Neural progenitor cell (in vitro differentiated cells): ENCODE measurements at regions not wholly inside any gene's neighbourhood (a gene's known extent, or its start where the extent isn't known, plus 50 kb on each side); places are given as distances from the start of the nearest gene placed in this dataset.

Experiments used
- DNase-seq: peaks from one replicate; pipeline ENCODE4 v3.0.0-alpha.2; 2016; ENCODE audit warnings: low spot score
- H2AFZ ChIP-seq: fragments of 200-600 bp; sonication (generic); replicated peaks from 2 replicates; pipeline ENCODE4 v1.6.1; 2016; ENCODE audit warnings: antibody characterized with exemption
- H3F3A ChIP-seq: fragments of 200-600 bp; sonication (generic); 2 replicates; pipeline ENCODE4 v1.6.1; 2016; ENCODE audit warnings: antibody characterized with exemption, low read depth
- H3K27ac ChIP-seq: fragments of 200-600 bp; sonication (generic); 2 replicates; pipeline ENCODE4 v1.5.1; 2016; ENCODE audit warnings: mild to moderate bottlenecking
- H3K27me3 ChIP-seq: fragments of 200-600 bp; sonication (generic); 2 replicates; pipeline ENCODE4 v1.6.1; 2016; ENCODE audit warnings: mild to moderate bottlenecking, moderate library complexity
- H3K36me3 ChIP-seq: fragments of 200-600 bp; sonication (generic); 2 replicates; pipeline ENCODE4 v1.5.1; 2016
- H3K4me1 ChIP-seq: fragments of 200-600 bp; sonication (generic); 2 replicates; pipeline ENCODE4 v1.6.1; 2016; ENCODE audit warnings: mixed run types
- H3K4me2 ChIP-seq: fragments of 200-600 bp; sonication (generic); 2 replicates; pipeline ENCODE4 v1.6.1; 2016
- H3K4me3 ChIP-seq: fragments of 200-600 bp; sonication (generic); 2 replicates; pipeline ENCODE4 v1.5.1; 2016
- H3K79me2 ChIP-seq: fragments of 200-600 bp; sonication (generic); 2 replicates; pipeline ENCODE4 v1.6.1; 2016; ENCODE audit warnings: low read depth
- H3K9ac ChIP-seq: fragments of 200-600 bp; sonication (generic); 2 replicates; pipeline ENCODE4 v1.6.1; 2016
- H3K9me3 ChIP-seq: fragments of 200-600 bp; sonication (generic); 2 replicates; pipeline ENCODE4 v1.5.1; 2016; ENCODE audit warnings: low read depth
- H4K20me1 ChIP-seq: fragments of 200-600 bp; sonication (generic); 2 replicates; pipeline ENCODE4 v1.6.1; 2016; ENCODE audit warnings: low read depth
- H3K27ac Mint-ChIP-seq: 3 replicates; pipeline ENCODE4 v1.8.0; 2021; ENCODE audit warnings: mixed read lengths
- H3K27me3 Mint-ChIP-seq: 2 replicates; pipeline ENCODE4 v1.8.0; 2022; ENCODE audit warnings: low read depth, mild to moderate bottlenecking, inconsistent platforms, moderate library complexity, mixed read lengths; ENCODE audit not compliant: insufficient read depth
- H3K36me3 Mint-ChIP-seq: 3 replicates; pipeline ENCODE4 v1.8.0; 2021; ENCODE audit warnings: mixed read lengths
- H3K4me1 Mint-ChIP-seq: 3 replicates; pipeline ENCODE4 v1.8.0; 2021; ENCODE audit warnings: mixed read lengths
- H3K4me3 Mint-ChIP-seq: 3 replicates; pipeline ENCODE4 v1.8.0; 2021; ENCODE audit warnings: mild to moderate bottlenecking, moderate library complexity, mixed read lengths
- H3K9me3 Mint-ChIP-seq: 3 replicates; pipeline ENCODE4 v1.8.0; 2020; ENCODE audit warnings: mixed read lengths
- EZH2 ChIP-seq: fragments of 200-600 bp; sonication (generic); IDR thresholded peaks from 2 replicates; pipeline ENCODE4 v1.6.1; 2017; ENCODE audit warnings: antibody characterized with exemption, mild to moderate bottlenecking, moderate library complexity
- EZH2phosphoT487 ChIP-seq: fragments of 200-600 bp; sonication (generic); IDR thresholded peaks from 2 replicates; pipeline ENCODE4 v1.6.1; 2017; ENCODE audit warnings: antibody characterized with exemption
- TF ChIP-seq, protein P1 (sequence below): fragments of 200-600 bp; sonication (generic); IDR thresholded peaks from 2 replicates; pipeline ENCODE4 v1.5.1; 2017; ENCODE audit warnings: antibody characterized with exemption, mild to moderate bottlenecking

DNA sequence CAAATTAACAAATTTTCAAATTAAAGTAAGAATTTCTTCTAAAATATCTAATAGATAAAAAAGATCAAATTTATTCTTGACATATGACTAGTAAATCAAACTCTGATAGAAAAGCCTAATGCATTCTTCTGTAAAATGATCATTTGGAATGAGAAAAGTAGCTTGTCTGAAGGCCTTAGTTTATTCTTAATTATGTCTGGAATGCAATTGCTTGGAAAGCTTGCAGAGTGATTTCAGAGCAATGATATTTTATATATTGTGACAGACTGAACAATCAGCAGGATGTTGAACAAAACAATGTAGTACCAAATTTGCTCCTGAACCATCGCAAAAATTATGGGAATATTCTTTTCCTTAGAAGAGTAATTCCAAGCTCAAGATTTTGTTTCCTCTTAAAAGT lies 789.6 kb upstream of the NOVA1 start:
- H3K4me3 ChIP-seq, result no peak overlapping the region
- Mint-ChIP-seq H3K36me3 (no peaks in the 10 kb centered on the region), H3K27me3 (no peaks in the 10 kb centered on the region), H3K4me3 (no peak overlapping the region), H3K4me1 (no peaks in the 10 kb centered on the region), H3K27ac (no peak overlapping the region), H3K9me3 (no peaks in the 10 kb centered on the region)
- TF ChIP-seq EZH2phosphoT487, result no peak
- TF ChIP-seq, protein P1, sequence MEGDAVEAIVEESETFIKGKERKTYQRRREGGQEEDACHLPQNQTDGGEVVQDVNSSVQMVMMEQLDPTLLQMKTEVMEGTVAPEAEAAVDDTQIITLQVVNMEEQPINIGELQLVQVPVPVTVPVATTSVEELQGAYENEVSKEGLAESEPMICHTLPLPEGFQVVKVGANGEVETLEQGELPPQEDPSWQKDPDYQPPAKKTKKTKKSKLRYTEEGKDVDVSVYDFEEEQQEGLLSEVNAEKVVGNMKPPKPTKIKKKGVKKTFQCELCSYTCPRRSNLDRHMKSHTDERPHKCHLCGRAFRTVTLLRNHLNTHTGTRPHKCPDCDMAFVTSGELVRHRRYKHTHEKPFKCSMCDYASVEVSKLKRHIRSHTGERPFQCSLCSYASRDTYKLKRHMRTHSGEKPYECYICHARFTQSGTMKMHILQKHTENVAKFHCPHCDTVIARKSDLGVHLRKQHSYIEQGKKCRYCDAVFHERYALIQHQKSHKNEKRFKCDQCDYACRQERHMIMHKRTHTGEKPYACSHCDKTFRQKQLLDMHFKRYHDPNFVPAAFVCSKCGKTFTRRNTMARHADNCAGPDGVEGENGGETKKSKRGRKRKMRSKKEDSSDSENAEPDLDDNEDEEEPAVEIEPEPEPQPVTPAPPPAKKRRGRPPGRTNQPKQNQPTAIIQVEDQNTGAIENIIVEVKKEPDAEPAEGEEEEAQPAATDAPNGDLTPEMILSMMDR, result no peak
- TF ChIP-seq EZH2, result no peak
- no peaks in the 10 kb centered on the region for H3K9me3 ChIP-seq
- no peak for DNase-seq
- H3K27ac ChIP-seq, result no peak overlapping the region
- no peaks in the 10 kb centered on the region for H3K36me3 ChIP-seq
- no peaks in the 10 kb centered on the region for H3K4me1 ChIP-seq
- H4K20me1 ChIP-seq, result no peaks in the 10 kb centered on the region
- no peak overlapping the region for H3K9ac ChIP-seq
- H3K79me2 ChIP-seq, result no peaks in the 10 kb centered on the region
- no peaks in the 10 kb centered on the region for H3F3A ChIP-seq
- H3K4me2 ChIP-seq, result no peak overlapping the region
- no peaks in the 10 kb centered on the region for H3K27me3 ChIP-seq
- H2AFZ ChIP-seq, result no peak overlapping the region

GRCh38 chr14:27389402-27389801 lies 791.6 kb upstream of the NOVA1 start:
- no peak for TF ChIP-seq EZH2phosphoT487
- TF ChIP-seq, protein P1, result no peak
- TF ChIP-seq EZH2, result no peak
- Mint-ChIP-seq H3K27me3 (no peaks in the 10 kb centered on the region), H3K4me1 (no peaks in the 10 kb centered on the region), H3K36me3 (no peaks in the 10 kb centered on the region), H3K9me3 (no peaks in the 10 kb centered on the region), H3K4me3 (no peak overlapping the region), H3K27ac (no peak overlapping the region)
- Histone ChIP-seq H3K4me3 (no peak overlapping the region), H3F3A (no peaks in the 10 kb centered on the region), H3K4me2 (no peak overlapping the region), H3K27me3 (no peaks in the 10 kb centered on the region), H3K27ac (no peak overlapping the region), H4K20me1 (no peaks in the 10 kb centered on the region), H3K36me3 (no peaks in the 10 kb centered on the region), H2AFZ (no peak overlapping the region), H3K4me1 (no peaks in the 10 kb centered on the region), H3K9ac (no peak overlapping the region), H3K79me2 (no peaks in the 10 kb centered on the region), H3K9me3 (no peaks in the 10 kb centered on the region)
- no peak for DNase-seq

GRCh38 chr14:27390155-27390554 lies 792.3 kb upstream of the NOVA1 start:
- Histone ChIP-seq H4K20me1 (no peaks in the 10 kb centered on the region), H3K4me2 (no peak overlapping the region), H3K4me3 (no peak overlapping the region), H3K79me2 (no peaks in the 10 kb centered on the region), H3K27me3 (no peaks in the 10 kb centered on the region), H3K9me3 (no peaks in the 10 kb centered on the region), H3K36me3 (no peaks in the 10 kb centered on the region), H3F3A (no peaks in the 10 kb centered on the region), H3K4me1 (no peaks in the 10 kb centered on the region), H3K9ac (no peak overlapping the region), H2AFZ (no peak overlapping the region), H3K27ac (no peak overlapping the region)
- H3K9me3 Mint-ChIP-seq, result no peaks in the 10 kb centered on the region
- H3K36me3 Mint-ChIP-seq, result no peaks in the 10 kb centered on the region
- no peak overlapping the region for H3K4me3 Mint-ChIP-seq
- H3K27me3 Mint-ChIP-seq, result no peaks in the 10 kb centered on the region
- peak; percentile 2 for DNase-seq
- TF ChIP-seq, protein P1, result no peak
- TF ChIP-seq EZH2 (no peak), EZH2phosphoT487 (no peak)
- no peak overlapping the region for H3K27ac Mint-ChIP-seq
- no peaks in the 10 kb centered on the region for H3K4me1 Mint-ChIP-seq

GRCh38 chr14:27391331-27391730 lies 793.5 kb upstream of the NOVA1 start:
- H3K27ac Mint-ChIP-seq, result no peak overlapping the region

More at GRCh38 chr14:27391331-27391730, 793.5 kb upstream of the NOVA1 start:
- Histone ChIP-seq H4K20me1 (no peaks in the 10 kb centered on the region), H3K4me2 (no peak overlapping the region), H3K27me3 (no peaks in the 10 kb centered on the region), H3K9ac (no peak overlapping the region), H3F3A (no peaks in the 10 kb centered on the region), H3K4me3 (no peak overlapping the region), H2AFZ (no peak overlapping the region), H3K36me3 (no peaks in the 10 kb centered on the region), H3K4me1 (no peaks in the 10 kb centered on the region), H3K27ac (no peak overlapping the region), H3K9me3 (no peaks in the 10 kb centered on the region), H3K79me2 (no peaks in the 10 kb centered on the region)
- TF ChIP-seq, protein P1, result no peak
- TF ChIP-seq EZH2phosphoT487 (no peak), EZH2 (no peak)
- Mint-ChIP-seq H3K27me3 (no peaks in the 10 kb centered on the region), H3K4me3 (no peak overlapping the region), H3K9me3 (no peaks in the 10 kb centered on the region), H3K36me3 (no peaks in the 10 kb centered on the region), H3K4me1 (no peaks in the 10 kb centered on the region)
- no peak for DNase-seq
